GM15510 (cell line): ENCODE measurements at regions not wholly inside any gene's neighbourhood (a gene's known extent, or its start where the extent isn't known, plus 50 kb on each side); places are given as distances from the start of the nearest gene placed in this dataset.

Experiments
- POLR2A ChIP-seq: IDR thresholded peaks from 3 replicates; pipeline ENCODE4 v1.6.1; 2011; ENCODE audit warnings: borderline replicate concordance; ENCODE audit not compliant: insufficient read length; ENCODE audit errors: extremely low read depth

GRCh38 chr6:14747881-14748520, 497.9 kb upstream of the JARID2 start:
- no peak for TF ChIP-seq POLR2A

GRCh38 chr6:14748679-14749078, 497.2 kb upstream of the JARID2 start:
- TF ChIP-seq POLR2A = no peak

- no peak for TF ChIP-seq POLR2A
These were observed 495.7 kb upstream of the JARID2 start for GRCh38 chr6:14750059-14750661.

GRCh38 chr6:14751645-14752175, 494.2 kb upstream of the JARID2 start:
- no peak for TF ChIP-seq POLR2A

- no peak for TF ChIP-seq POLR2A
These were observed 490.9 kb upstream of the JARID2 start for GRCh38 chr6:14754751-14755513.

GRCh38 chr6:14756340-14756739, 489.5 kb upstream of the JARID2 start:
- no peak for TF ChIP-seq POLR2A

GRCh38 chr6:14757014-14757413, 488.9 kb upstream of the JARID2 start:
- no peak for TF ChIP-seq POLR2A

GRCh38 chr6:14757418-14757817, 488.5 kb upstream of the JARID2 start:
- TF ChIP-seq POLR2A = no peak

GRCh38 chr6:14758421-14759081, 487.3 kb upstream of the JARID2 start:
- TF ChIP-seq POLR2A = no peak

GRCh38 chr6:14759976-14760672, 485.7 kb upstream of the JARID2 start:
- no peak for TF ChIP-seq POLR2A

GRCh38 chr6:14762077-14762476, 483.8 kb upstream of the JARID2 start:
- TF ChIP-seq POLR2A = no peak

- no peak for TF ChIP-seq POLR2A
These were observed 482.7 kb upstream of the JARID2 start for GRCh38 chr6:14763139-14763538.

- no peak for TF ChIP-seq POLR2A
These were observed 482.3 kb upstream of the JARID2 start for GRCh38 chr6:14763616-14764015.

- no peak for TF ChIP-seq POLR2A
These were observed 480.8 kb upstream of the JARID2 start for GRCh38 chr6:14765106-14765505.

GRCh38 chr6:14765721-14766390, 480.0 kb upstream of the JARID2 start:
- no peak for TF ChIP-seq POLR2A
